GM12878 (cell line): ENCODE measurements at regions not wholly inside any gene's neighbourhood (a gene's known extent, or its start where the extent isn't known, plus 50 kb on each side); places are given as distances from the start of the nearest gene placed in this dataset.

Experiments
- BCL11A ChIP-seq: IDR thresholded peaks from 2 replicates; pipeline ENCODE4 v1.6.1; 2011; ENCODE audit warnings: low read depth, low read length
- IKZF1 ChIP-seq: fragments of 450-650 bp; conservative IDR thresholded peaks from 2 replicates; pipeline ENCODE4 v1.6.1; 2017; ENCODE audit warnings: antibody characterized with exemption, mild to moderate bottlenecking
- MEF2B ChIP-seq: fragments of 450-650 bp; IDR thresholded peaks from 2 replicates; pipeline ENCODE4 v1.6.1; 2018; ENCODE audit warnings: mild to moderate bottlenecking, moderate library complexity; ENCODE audit not compliant: partially characterized antibody, poor library complexity, severe bottlenecking
- MTA2 ChIP-seq: fragments of 450-650 bp; IDR thresholded peaks from 2 replicates; pipeline ENCODE4 v1.6.1; 2016; ENCODE audit warnings: low read depth, mild to moderate bottlenecking, moderate library complexity
- PAX8 ChIP-seq: fragments of 450-650 bp; IDR thresholded peaks from 2 replicates; pipeline ENCODE4 v1.6.1; 2017; ENCODE audit warnings: mild to moderate bottlenecking, moderate library complexity
- POU2F2 ChIP-seq: IDR thresholded peaks from 3 replicates; pipeline ENCODE4 v1.6.1; 2011; ENCODE audit warnings: low read depth, mild to moderate bottlenecking, low read length, borderline replicate concordance
- RELB ChIP-seq: fragments of 450-650 bp; IDR thresholded peaks from 2 replicates; pipeline ENCODE4 v1.6.1; 2017; ENCODE audit warnings: low read depth, mild to moderate bottlenecking, moderate library complexity
- RUNX3 ChIP-seq: IDR thresholded peaks from 2 replicates; pipeline ENCODE4 v1.6.1; 2012; ENCODE audit warnings: low read length, inconsistent platforms
- TF ChIP-seq, protein P1 (sequence below): fragments of 150-350 bp; IDR thresholded peaks from 2 replicates; pipeline ENCODE4 v1.6.1; 2014; ENCODE audit warnings: mild to moderate bottlenecking, low read depth, low read length

DNA sequence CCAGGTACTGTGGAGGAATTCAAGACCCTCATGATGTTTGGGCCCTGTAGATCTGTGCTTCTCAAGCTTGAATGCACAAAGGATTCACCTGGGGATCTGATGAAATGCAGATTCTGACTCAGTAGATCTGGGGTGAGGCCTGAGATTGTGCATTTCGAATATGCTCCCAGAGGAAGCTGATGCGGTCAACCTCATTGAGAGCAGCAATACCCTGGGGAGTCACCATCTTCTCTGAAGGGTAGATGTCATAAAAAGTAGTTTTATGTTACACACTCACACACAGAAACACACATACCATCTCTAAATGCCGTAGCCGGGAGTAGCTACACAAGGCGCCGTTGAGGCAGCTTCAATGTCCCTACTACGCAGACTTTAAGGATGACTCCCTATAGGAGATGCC, 55.8 kb upstream of the CPEB4 start (continued):
- TF ChIP-seq, protein P1, sequence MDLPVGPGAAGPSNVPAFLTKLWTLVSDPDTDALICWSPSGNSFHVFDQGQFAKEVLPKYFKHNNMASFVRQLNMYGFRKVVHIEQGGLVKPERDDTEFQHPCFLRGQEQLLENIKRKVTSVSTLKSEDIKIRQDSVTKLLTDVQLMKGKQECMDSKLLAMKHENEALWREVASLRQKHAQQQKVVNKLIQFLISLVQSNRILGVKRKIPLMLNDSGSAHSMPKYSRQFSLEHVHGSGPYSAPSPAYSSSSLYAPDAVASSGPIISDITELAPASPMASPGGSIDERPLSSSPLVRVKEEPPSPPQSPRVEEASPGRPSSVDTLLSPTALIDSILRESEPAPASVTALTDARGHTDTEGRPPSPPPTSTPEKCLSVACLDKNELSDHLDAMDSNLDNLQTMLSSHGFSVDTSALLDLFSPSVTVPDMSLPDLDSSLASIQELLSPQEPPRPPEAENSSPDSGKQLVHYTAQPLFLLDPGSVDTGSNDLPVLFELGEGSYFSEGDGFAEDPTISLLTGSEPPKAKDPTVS = no peak
- peak; percentile 94 for TF ChIP-seq MEF2B
- TF ChIP-seq RELB = peak; percentile 20; the same call in 1 of the 2 replicates
- TF ChIP-seq POU2F2 = 0 out of 3 replicates have a peak, but pooled peaks have one; percentile 29
- peak; percentile 31; the same call in 1 of the 2 replicates for TF ChIP-seq BCL11A
- TF ChIP-seq MTA2 = 0 out of 2 replicates have a peak, but pooled peaks have one; percentile 21
- TF ChIP-seq IKZF1 = peak; percentile 41
- TF ChIP-seq PAX8 = no peak
- peak; percentile 95 for TF ChIP-seq RUNX3
